Vagina (tissue), 2 donors: ENCODE measurements at regions not wholly inside any gene's neighbourhood (a gene's known extent, or its start where the extent isn't known, plus 50 kb on each side); places are given as distances from the start of the nearest gene placed in this dataset.

Source experiments
- DNase-seq, 2 donors: peaks; one replicate each; pipeline ENCODE4 v3.0.0-alpha.2; 2017; ENCODE audit errors: extremely low spot score in 2 of 2
- H3K27ac ChIP-seq: fragments of 200-600 bp; sonication (generic); one replicate; pipeline ENCODE4 v1.5.1; 2019
- H3K27me3 ChIP-seq: fragments of 200-600 bp; sonication (generic); one replicate; pipeline ENCODE4 v1.5.1; 2019
- H3K36me3 ChIP-seq, 2 donors: fragments of 200-600 bp; sonication (generic); one replicate each; pipeline ENCODE4 v1.5.1; 2017 to 2019
- H3K4me1 ChIP-seq: fragments of 200-600 bp; sonication (generic); one replicate; pipeline ENCODE4 v1.5.1; 2019
- H3K4me3 ChIP-seq, 2 donors: fragments of 200-600 bp; sonication (generic); 1 replicate in 1 of 2; 2 replicates in 1 of 2; pipeline ENCODE4 v1.5.1; 2016 to 2019
- H3K9me3 ChIP-seq: fragments of 200-600 bp; sonication (generic); one replicate; pipeline ENCODE4 v1.5.1; 2019
- CTCF ChIP-seq, 3 experiments: fragments of 450-650 bp in 2 of 3; fragments of 200-600 bp in 1 of 3; sonication (generic) in 1 of 3; IDR thresholded peaks; one replicate each; pipeline ENCODE4 v1.5.1; 2017 to 2019; ENCODE audit warnings: antibody characterized with exemption in 3 of 3, mild to moderate bottlenecking in 2 of 3, moderate library complexity in 2 of 3
- POLR2A ChIP-seq, 2 donors: fragments of 450-650 bp; IDR thresholded peaks; one replicate each; pipeline ENCODE4 v1.6.1; 2017; ENCODE audit warnings: antibody characterized with exemption in 2 of 2, mild to moderate bottlenecking in 2 of 2, moderate library complexity in 2 of 2
- POLR2AphosphoS5 ChIP-seq, 2 donors: sonication (generic); formaldehyde crosslinking; IDR thresholded peaks; one replicate each; pipeline ENCODE4 v1.9.0; 2017; ENCODE audit warnings: antibody characterized with exemption in 2 of 2, mild to moderate bottlenecking in 2 of 2, low read depth in 1 of 2; ENCODE audit not compliant: insufficient read depth in 1 of 2
- intact Hi-C: fragments of 100-400 bp; cut with DNase I; formaldehyde crosslinking; loops from one replicate; pipeline ENCODE4 v1.15.1; 2023

- no peaks in the 10 kb centered on the region for H3K36me3 ChIP-seq
- TF ChIP-seq POLR2AphosphoS5 (IDR thresholded peaks at IDR 0.05; ENCODE audit: insufficient read depth in 1 of 2, low read depth in 1 of 2), result no peak
- H3K4me1 ChIP-seq, result peaks cover 13% of the 10 kb centered on the region
- no peak overlapping the region for H3K4me3 ChIP-seq
- H3K27ac ChIP-seq, result no peak overlapping the region
- intact Hi-C loops, result no loop called here
- H3K27me3 ChIP-seq, result no peaks in the 10 kb centered on the region
- no peak for DNase-seq
- no peaks in the 10 kb centered on the region for H3K9me3 ChIP-seq
Measured at GRCh38 chr3:189494632-189495031, 136.6 kb upstream of the TP63 start.

GRCh38 chr3:189496375-189497138, 134.6 kb upstream of the TP63 start:
- Histone ChIP-seq H3K36me3 (no peaks in the 10 kb centered on the region), H3K9me3 (no peaks in the 10 kb centered on the region), H3K4me3 (no peak overlapping the region), H3K4me1 (peaks cover 7% of the 10 kb centered on the region), H3K27me3 (no peaks in the 10 kb centered on the region), H3K27ac (no peak overlapping the region)
- no peak for TF ChIP-seq CTCF (IDR thresholded peaks at IDR 0.05)
- no peak for TF ChIP-seq POLR2A (IDR thresholded peaks at IDR 0.05)
- no peak for TF ChIP-seq POLR2AphosphoS5 (IDR thresholded peaks at IDR 0.05; ENCODE audit: insufficient read depth in 1 of 2, low read depth in 1 of 2)
- intact Hi-C loops, result no loop called here
- DNase-seq, result no peak

- intact Hi-C loops, result no loop called here
- no peak overlapping the region for H3K4me3 ChIP-seq
- DNase-seq, result no peak
- no peaks in the 10 kb centered on the region for H3K4me1 ChIP-seq
- no peaks in the 10 kb centered on the region for H3K9me3 ChIP-seq
- no peak overlapping the region for H3K27ac ChIP-seq
- TF ChIP-seq CTCF (IDR thresholded peaks at IDR 0.05) (no peak), POLR2AphosphoS5 (IDR thresholded peaks at IDR 0.05; ENCODE audit: insufficient read depth in 1 of 2, low read depth in 1 of 2) (no peak), POLR2A (IDR thresholded peaks at IDR 0.05) (no peak)
- no peaks in the 10 kb centered on the region for H3K27me3 ChIP-seq
- H3K36me3 ChIP-seq, result no peaks in the 10 kb centered on the region
Measured at GRCh38 chr3:189498995-189499704, 132.0 kb upstream of the TP63 start.

GRCh38 chr3:189500299-189500698, 130.9 kb upstream of the TP63 start:
- intact Hi-C loops, result no loop called here

More at GRCh38 chr3:189500299-189500698, 130.9 kb upstream of the TP63 start:
- Histone ChIP-seq H3K4me1 (no peaks in the 10 kb centered on the region), H3K36me3 (no peaks in the 10 kb centered on the region), H3K27me3 (no peaks in the 10 kb centered on the region), H3K4me3 (no peak overlapping the region), H3K9me3 (no peaks in the 10 kb centered on the region), H3K27ac (no peak overlapping the region)
- no peak for DNase-seq
- no peak for TF ChIP-seq POLR2AphosphoS5 (IDR thresholded peaks at IDR 0.05; ENCODE audit: insufficient read depth in 1 of 2, low read depth in 1 of 2)
- no peak for TF ChIP-seq POLR2A (IDR thresholded peaks at IDR 0.05)
- TF ChIP-seq CTCF (IDR thresholded peaks at IDR 0.05), result no peak
